IMR-90 (cell line): ENCODE measurements at regions not wholly inside any gene's neighbourhood (a gene's known extent, or its start where the extent isn't known, plus 50 kb on each side); places are given as distances from the start of the nearest gene placed in this dataset.

Experiments used
- ATAC-seq: fragments of 200-7000 bp; cut with Tn5 transposase; 2 replicates; pipeline ENCODE4 v1.9.1; 2020; ENCODE audit warnings: low read depth, mild to moderate bottlenecking, moderate library complexity
- BruUV-seq: library from RNA; stranded (reverse); fragments of 400-500 nt; replicated peaks from 2 replicates; lab custom pipeline; 2021; lab: Mats Ljungman, UMichigan
- CTCF ChIA-PET: fragments of 300-600 bp; formaldehyde crosslinking; extraction: SDS; loops from one replicate; lab custom pipeline; 2021; ENCODE audit warnings: antibody characterized with exemption; lab: Yijun Ruan, JAX
- POLR2A ChIA-PET: fragments of 300-600 bp; sonication (Branson Sonifier 250); formaldehyde crosslinking; loops from one replicate; lab custom pipeline; 2022; ENCODE audit warnings: antibody characterized with exemption; ENCODE audit not compliant: unreplicated experiment; lab: Charles Lee
- DNase-seq: peaks from one replicate; pipeline ENCODE4 v3.0.0; 2013
- H2AFZ ChIP-seq: replicated peaks from 2 replicates; pipeline ENCODE3; 2013; ENCODE audit warnings: low read length, mild to moderate bottlenecking; ENCODE audit not compliant: poor library complexity
- H2AK5ac ChIP-seq: 2 replicates; pipeline ENCODE4 v1.6.1; 2013; ENCODE audit warnings: low read depth, low read length, inconsistent platforms
- H2AK9ac ChIP-seq: replicated peaks from 2 replicates; pipeline ENCODE3; 2013; ENCODE audit warnings: mild to moderate bottlenecking, low read depth, low read length, moderate library complexity; ENCODE audit not compliant: poor library complexity
- H2BK120ac ChIP-seq: 2 replicates; pipeline ENCODE4 v1.6.1; 2013; ENCODE audit warnings: low read depth, low read length, inconsistent platforms
- H2BK15ac ChIP-seq: 3 replicates; pipeline ENCODE4 v1.6.1; 2013; ENCODE audit warnings: low read depth, low read length, inconsistent platforms
- H2BK20ac ChIP-seq: 2 replicates; pipeline ENCODE4 v1.6.1; 2013; ENCODE audit warnings: low read depth, mild to moderate bottlenecking, inconsistent platforms, low read length, moderate library complexity
- H2BK5ac ChIP-seq: 2 replicates; pipeline ENCODE4 v1.6.1; 2013; ENCODE audit warnings: mild to moderate bottlenecking, low read depth, low read length, inconsistent platforms; ENCODE audit not compliant: poor library complexity, severe bottlenecking
- H3K14ac ChIP-seq: replicated peaks from 2 replicates; pipeline ENCODE4 v1.6.1; 2013; ENCODE audit warnings: low read depth, low read length, inconsistent platforms
- H3K18ac ChIP-seq: 2 replicates; pipeline ENCODE4 v1.6.1; 2013; ENCODE audit warnings: low read depth, low read length, control low read depth
- H3K23ac ChIP-seq: 2 replicates; pipeline ENCODE4 v1.6.1; 2013; ENCODE audit warnings: low read depth, low read length, inconsistent platforms
- H3K27ac ChIP-seq: 2 replicates; pipeline ENCODE4 v1.5.1; 2013; ENCODE audit warnings: mild to moderate bottlenecking, control low read depth, low read length; ENCODE audit not compliant: insufficient read depth
- H3K27me3 ChIP-seq: 2 replicates; pipeline ENCODE4 v1.6.1; 2013; ENCODE audit warnings: low read length; ENCODE audit not compliant: control insufficient read depth, insufficient read depth
- H3K36me3 ChIP-seq: 2 replicates; pipeline ENCODE4 v1.6.1; 2013; ENCODE audit warnings: low read length, mixed read lengths; ENCODE audit not compliant: control insufficient read depth, insufficient read depth
- H3K4ac ChIP-seq: 2 replicates; pipeline ENCODE4 v1.6.1; 2013; ENCODE audit warnings: low read depth, low read length, inconsistent platforms
- H3K4me1 ChIP-seq: 2 replicates; pipeline ENCODE4 v1.6.1; 2013; ENCODE audit warnings: low read length, mixed read lengths; ENCODE audit not compliant: control insufficient read depth, insufficient read depth
- H3K4me2 ChIP-seq: 2 replicates; pipeline ENCODE4 v1.6.1; 2013; ENCODE audit warnings: low read depth, mild to moderate bottlenecking, control low read depth, low read length, moderate library complexity
- H3K4me3 ChIP-seq: 2 replicates; pipeline ENCODE4 v1.5.1; 2013; ENCODE audit warnings: low read depth, mild to moderate bottlenecking, control low read depth, low read length, moderate library complexity; ENCODE audit not compliant: insufficient read depth
- H3K56ac ChIP-seq: 2 replicates; pipeline ENCODE4 v1.6.1; 2013; ENCODE audit warnings: low read length, inconsistent platforms; ENCODE audit not compliant: insufficient read depth; ENCODE audit errors: extremely low read depth
- H3K79me1 ChIP-seq, 2 experiments: 2 replicates each; pipeline ENCODE4 v1.6.1; 2013; ENCODE audit warnings: low read length in 2 of 2, inconsistent platforms in 1 of 2, low read depth in 1 of 2
- H3K9ac ChIP-seq: 2 replicates; pipeline ENCODE4 v1.6.1; 2013; ENCODE audit warnings: low read depth, low read length, control low read depth
- H3K9me1 ChIP-seq: 2 replicates; pipeline ENCODE4 v1.6.1; 2013; ENCODE audit warnings: low read length, inconsistent platforms; ENCODE audit not compliant: insufficient read depth
- H3K9me3 ChIP-seq: 2 replicates; pipeline ENCODE4 v1.6.1; 2013; ENCODE audit warnings: low read length; ENCODE audit not compliant: control insufficient read depth, insufficient read depth
- H4K20me1 ChIP-seq: 2 replicates; pipeline ENCODE4 v1.6.1; 2013; ENCODE audit warnings: low read length, inconsistent platforms; ENCODE audit not compliant: insufficient read depth
- H4K5ac ChIP-seq: 2 replicates; pipeline ENCODE4 v1.6.1; 2013; ENCODE audit warnings: mild to moderate bottlenecking, low read depth, low read length, control low read depth
- H4K8ac ChIP-seq, 2 experiments: 2 replicates each; pipeline ENCODE4 v1.6.1; 2013; ENCODE audit warnings: low read depth in 2 of 2, low read length in 2 of 2, control low read depth in 1 of 2, inconsistent platforms in 1 of 2
- H4K91ac ChIP-seq: 2 replicates; pipeline ENCODE4 v1.6.1; 2013; ENCODE audit warnings: low read depth, low read length, inconsistent platforms; ENCODE audit not compliant: insufficient read depth
- BHLHE40 ChIP-seq: fragments of 150-350 bp; IDR thresholded peaks from 2 replicates; pipeline ENCODE4 v1.6.1; 2016; ENCODE audit warnings: mild to moderate bottlenecking, low read depth, low read length
- CEBPB ChIP-seq: IDR thresholded peaks from 2 replicates; pipeline ENCODE4 v1.6.1; 2012; ENCODE audit warnings: low read depth, low read length, improper control_type of control experiment
- CTCF ChIP-seq: conservative IDR thresholded peaks from 2 replicates; pipeline ENCODE4 v1.5.1; 2012; ENCODE audit warnings: mild to moderate bottlenecking, low read depth, low read length, improper control_type of control experiment
- ELK1 ChIP-seq: fragments of 150-350 bp; IDR thresholded peaks from 2 replicates; pipeline ENCODE4 v1.6.1; 2016; ENCODE audit warnings: low read depth, mild to moderate bottlenecking, low read length, moderate library complexity, borderline replicate concordance
- MAFK ChIP-seq: IDR thresholded peaks from 2 replicates; pipeline ENCODE4 v1.6.1; 2012; ENCODE audit warnings: low read depth, low read length, improper control_type of control experiment
- MAZ ChIP-seq: IDR thresholded peaks from 2 replicates; pipeline ENCODE4 v1.6.1; 2012; ENCODE audit warnings: low read depth, mild to moderate bottlenecking, low read length, improper control_type of control experiment, moderate library complexity, borderline replicate concordance
- MXI1 ChIP-seq: IDR thresholded peaks from 2 replicates; pipeline ENCODE4 v1.6.1; 2012; ENCODE audit warnings: low read depth, mild to moderate bottlenecking, low read length, moderate library complexity, borderline replicate concordance
- RCOR1 ChIP-seq: IDR thresholded peaks from 2 replicates; pipeline ENCODE4 v1.6.1; 2012; ENCODE audit warnings: mild to moderate bottlenecking, low read length, improper control_type of control experiment; ENCODE audit not compliant: insufficient replicate concordance
- USF2 ChIP-seq: fragments of 150-350 bp; IDR thresholded peaks from 2 replicates; pipeline ENCODE4 v1.6.1; 2017; ENCODE audit warnings: mild to moderate bottlenecking, antibody characterized with exemption, low read length, low read depth
- WGBS, 2 experiments: methylation state at CpG; one replicate each; pipeline versions ENCODE4 v1.1.5 to v1.1.7; 2013; ENCODE audit warnings: missing lambda C conversion rate in 2 of 2; ENCODE audit not compliant: insufficient read length in 1 of 2; ENCODE audit errors: extremely low coverage in 2 of 2; 5-methylcytosine and 5-hydroxymethylcytosine counted together
- dilution Hi-C: fragments of 300-500 bp; cut with HindIII; formaldehyde crosslinking; loops from one replicate; pipeline ENCODE4 v1.14.3; 2018; ENCODE audit warnings: low sequenced_read_pairs; ENCODE audit not compliant: unreplicated experiment
- in situ Hi-C: fragments of 300-500 bp; cut with MboI; formaldehyde crosslinking; loops from 3 replicates; pipeline ENCODE4 v1.14.3; 2019; ENCODE audit warnings: low sequenced_read_pairs, inconsistent platforms, mixed read lengths
- intact Hi-C: fragments of 100-400 bp; cut with micrococcal nuclease; formaldehyde crosslinking; loops from 2 replicates; pipeline ENCODE4 v1.10.0; 2022

- Histone ChIP-seq H3K79me1 (no peaks in the 10 kb centered on the region), H3K14ac (0 out of 2 replicates have a peak overlapping the region, but pooled peaks have one; percentile 17), H3K9me3 (no peaks in the 10 kb centered on the region), H3K4me3 (no peak overlapping the region), H2AK5ac (peak overlapping the region; percentile 78), H4K5ac (no peak overlapping the region), H4K20me1 (no peaks in the 10 kb centered on the region), H3K23ac (no peak overlapping the region), H3K27ac (no peak overlapping the region), H2BK5ac (no peak overlapping the region), H3K56ac (no peak overlapping the region), H2BK15ac (peak overlapping the region; percentile 48; the same call in 2 of the 3 replicates), H3K9me1 (peaks cover 11% of the 10 kb centered on the region), H4K91ac (peak overlapping the region; percentile 9), H4K8ac (no peak overlapping the region), H2BK20ac (no peak overlapping the region; the same call in 1 of the 2 replicates), H3K27me3 (no peaks in the 10 kb centered on the region), H2AK9ac (no peak overlapping the region), H2BK120ac (peak overlapping the region; percentile 35; the same call in 1 of the 2 replicates), H3K36me3 (no peaks in the 10 kb centered on the region), H2AFZ (no peak overlapping the region), H3K4me1 (peaks cover 27% of the 10 kb centered on the region), H3K9ac (no peak overlapping the region), H3K4me2 (no peak overlapping the region), H3K4ac (peak overlapping the region; percentile 51; the same call in 1 of the 2 replicates), H3K18ac (no peak overlapping the region)
- in situ Hi-C loops: no loop called here
- no TSS peak for BruUV-seq
- ATAC-seq (no peak), DNase-seq (no peak)
- POLR2A ChIA-PET: no interaction called here
- no peak for TF ChIP-seq CEBPB
- no peak for TF ChIP-seq MXI1
- no peak for TF ChIP-seq MAFK
- TF ChIP-seq RCOR1: no peak
- no peak for TF ChIP-seq USF2
- TF ChIP-seq BHLHE40: no peak
- TF ChIP-seq CTCF: no peak
- TF ChIP-seq MAZ: no peak
- TF ChIP-seq ELK1: no peak
- no CpG with 5 or more reads among the region's 3 CpGs for WGBS, 2 experiments
- intact Hi-C loops: loop anchor here (10.0 kb wide), 2 partner anchors 181 to 409 kb away; no protein-coding TSS in a partner anchor
- CTCF ChIA-PET: interaction anchor here (0.6 kb wide), 1 partner anchor 26 kb away, joined by 3 read pairs; no protein-coding TSS in a partner anchor
- dilution Hi-C loops: no loop called here
Observed at GRCh38 chr1:222045786-222046185, 303.9 kb upstream of the DUSP10 start.
